ENCODE measurements at regions not wholly inside any gene's neighbourhood (a gene's known extent, or its start where the extent isn't known, plus 50 kb on each side); places are given as distances from the start of the nearest gene placed in this dataset.

DNA sequence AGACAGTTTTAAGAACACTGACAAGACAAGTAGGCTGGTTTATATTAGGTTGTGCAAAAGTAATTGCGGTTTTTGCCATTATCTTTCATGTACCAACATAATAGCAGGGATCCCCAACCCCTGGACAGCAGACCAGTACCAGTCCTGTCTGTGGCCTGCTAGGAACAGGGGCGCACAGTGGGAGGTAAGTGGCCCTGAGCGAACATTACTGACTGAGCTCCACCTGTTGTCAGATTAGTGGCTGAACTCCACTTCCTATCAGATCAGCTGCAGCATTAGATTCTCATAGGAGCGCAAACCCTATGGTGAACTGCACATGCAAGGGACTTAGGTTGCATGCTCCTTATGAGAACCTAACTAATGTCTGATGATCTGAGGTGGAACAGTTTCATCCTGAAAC, 921.9 kb downstream of the CCDC85A start:
- TF ChIP-seq, protein P1, sequence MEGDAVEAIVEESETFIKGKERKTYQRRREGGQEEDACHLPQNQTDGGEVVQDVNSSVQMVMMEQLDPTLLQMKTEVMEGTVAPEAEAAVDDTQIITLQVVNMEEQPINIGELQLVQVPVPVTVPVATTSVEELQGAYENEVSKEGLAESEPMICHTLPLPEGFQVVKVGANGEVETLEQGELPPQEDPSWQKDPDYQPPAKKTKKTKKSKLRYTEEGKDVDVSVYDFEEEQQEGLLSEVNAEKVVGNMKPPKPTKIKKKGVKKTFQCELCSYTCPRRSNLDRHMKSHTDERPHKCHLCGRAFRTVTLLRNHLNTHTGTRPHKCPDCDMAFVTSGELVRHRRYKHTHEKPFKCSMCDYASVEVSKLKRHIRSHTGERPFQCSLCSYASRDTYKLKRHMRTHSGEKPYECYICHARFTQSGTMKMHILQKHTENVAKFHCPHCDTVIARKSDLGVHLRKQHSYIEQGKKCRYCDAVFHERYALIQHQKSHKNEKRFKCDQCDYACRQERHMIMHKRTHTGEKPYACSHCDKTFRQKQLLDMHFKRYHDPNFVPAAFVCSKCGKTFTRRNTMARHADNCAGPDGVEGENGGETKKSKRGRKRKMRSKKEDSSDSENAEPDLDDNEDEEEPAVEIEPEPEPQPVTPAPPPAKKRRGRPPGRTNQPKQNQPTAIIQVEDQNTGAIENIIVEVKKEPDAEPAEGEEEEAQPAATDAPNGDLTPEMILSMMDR (IDR thresholded peaks at IDR 0.05; ENCODE audit: low read depth, low read length), result no peak
- TF ChIP-seq, protein P2, sequence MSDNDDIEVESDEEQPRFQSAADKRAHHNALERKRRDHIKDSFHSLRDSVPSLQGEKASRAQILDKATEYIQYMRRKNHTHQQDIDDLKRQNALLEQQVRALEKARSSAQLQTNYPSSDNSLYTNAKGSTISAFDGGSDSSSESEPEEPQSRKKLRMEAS (IDR thresholded peaks at IDR 0.05; ENCODE audit: low read depth, low read length), result no peak

All from NB4 (cell line).